H9 (cell line): ENCODE measurements at regions not wholly inside any gene's neighbourhood (a gene's known extent, or its start where the extent isn't known, plus 50 kb on each side); places are given as distances from the start of the nearest gene placed in this dataset.

Experiments
- DNase-seq: peaks from one replicate; pipeline ENCODE4 v3.0.0-alpha.2; 2017
- H2AFZ ChIP-seq: one replicate; pipeline ENCODE4 v1.6.1; 2013; ENCODE audit warnings: mild to moderate bottlenecking, low read length, control low read depth, moderate library complexity
- H2AK5ac ChIP-seq: 2 replicates; pipeline ENCODE4 v1.6.1; 2013; ENCODE audit warnings: low read length, control low read depth, mixed read lengths; ENCODE audit not compliant: insufficient read length
- H2BK120ac ChIP-seq: one replicate; pipeline ENCODE4 v1.6.1; 2013; ENCODE audit warnings: low read depth, mild to moderate bottlenecking, low read length, control low read depth, inconsistent platforms; ENCODE audit not compliant: poor library complexity, severe bottlenecking
- H2BK12ac ChIP-seq: 2 replicates; pipeline ENCODE4 v1.6.1; 2013; ENCODE audit warnings: low read length, control low read depth, mixed read lengths, low read depth; ENCODE audit not compliant: insufficient read length
- H2BK15ac ChIP-seq: 2 replicates; pipeline ENCODE4 v1.6.1; 2013; ENCODE audit warnings: low read depth, low read length, control low read depth
- H2BK20ac ChIP-seq: one replicate; pipeline ENCODE4 v1.6.1; 2013; ENCODE audit warnings: low read depth, mild to moderate bottlenecking, low read length, control low read depth, inconsistent platforms; ENCODE audit not compliant: poor library complexity, severe bottlenecking
- H2BK5ac ChIP-seq: 2 replicates; pipeline ENCODE4 v1.6.1; 2013; ENCODE audit warnings: low read length, control low read depth, mixed read lengths; ENCODE audit not compliant: insufficient read length
- H3K14ac ChIP-seq: 2 replicates; pipeline ENCODE4 v1.6.1; 2013; ENCODE audit warnings: low read length, control low read depth; ENCODE audit not compliant: insufficient read depth
- H3K18ac ChIP-seq: 2 replicates; pipeline ENCODE4 v1.6.1; 2013; ENCODE audit warnings: low read depth, mild to moderate bottlenecking, mixed read lengths, low read length, control low read depth; ENCODE audit not compliant: insufficient read length
- H3K23ac ChIP-seq: 2 replicates; pipeline ENCODE4 v1.6.1; 2013; ENCODE audit warnings: low read length, control low read depth, mixed read lengths, low read depth; ENCODE audit not compliant: insufficient read length
- H3K23me2 ChIP-seq: 2 replicates; pipeline ENCODE4 v1.6.1; 2013; ENCODE audit warnings: low read depth, mild to moderate bottlenecking, mixed read lengths, low read length, control low read depth; ENCODE audit not compliant: insufficient read length, poor library complexity, severe bottlenecking
- H3K27ac ChIP-seq: 2 replicates; pipeline ENCODE4 v1.5.1; 2013; ENCODE audit warnings: low read length, control low read depth, mixed read lengths, low read depth; ENCODE audit not compliant: insufficient read length
- H3K27me3 ChIP-seq: 2 replicates; pipeline ENCODE4 v1.6.1; 2013; ENCODE audit warnings: low read length, control low read depth, inconsistent platforms; ENCODE audit not compliant: insufficient read depth
- H3K4ac ChIP-seq: 2 replicates; pipeline ENCODE4 v1.6.1; 2013; ENCODE audit warnings: low read depth, mild to moderate bottlenecking, control low read depth, inconsistent platforms, low read length, moderate library complexity
- H3K4me1 ChIP-seq: 2 replicates; pipeline ENCODE4 v1.6.1; 2013; ENCODE audit warnings: low read length, control low read depth, inconsistent platforms; ENCODE audit not compliant: insufficient read depth
- H3K4me2 ChIP-seq: 2 replicates; pipeline ENCODE4 v1.6.1; 2013; ENCODE audit warnings: low read length, control low read depth, mixed read lengths; ENCODE audit not compliant: insufficient read length, insufficient read depth
- H3K56ac ChIP-seq: 2 replicates; pipeline ENCODE4 v1.6.1; 2013; ENCODE audit warnings: low read depth, mild to moderate bottlenecking, mixed read lengths, low read length, control low read depth; ENCODE audit not compliant: insufficient read length
- H3K79me1 ChIP-seq: 2 replicates; pipeline ENCODE4 v1.6.1; 2013; ENCODE audit warnings: low read depth, mild to moderate bottlenecking, moderate library complexity, low read length, control low read depth, inconsistent platforms; ENCODE audit not compliant: insufficient read depth, poor library complexity, severe bottlenecking
- H3K79me2 ChIP-seq: 2 replicates; pipeline ENCODE4 v1.6.1; 2013; ENCODE audit warnings: low read length, control low read depth, inconsistent platforms; ENCODE audit not compliant: insufficient read depth
- H3K9ac ChIP-seq: 2 replicates; pipeline ENCODE4 v1.6.1; 2013; ENCODE audit warnings: low read length, control low read depth, mixed read lengths; ENCODE audit not compliant: insufficient read length; ENCODE audit errors: extremely low read depth
- H3K9me3 ChIP-seq: one replicate; pipeline ENCODE4 v1.6.1; 2013; ENCODE audit warnings: low read depth, low read length, inconsistent platforms; ENCODE audit not compliant: control insufficient read depth
- H3T11ph ChIP-seq: one replicate; pipeline ENCODE4 v1.6.1; 2013; ENCODE audit warnings: mild to moderate bottlenecking, low read length, control low read depth, inconsistent platforms
- H4K20me1 ChIP-seq: one replicate; pipeline ENCODE4 v1.6.1; 2013; ENCODE audit not compliant: control insufficient read depth, insufficient read length, insufficient read depth
- H4K5ac ChIP-seq: 2 replicates; pipeline ENCODE4 v1.6.1; 2013; ENCODE audit warnings: low read depth, mild to moderate bottlenecking, mixed read lengths, low read length, control low read depth; ENCODE audit not compliant: insufficient read length
- H4K8ac ChIP-seq: replicated peaks from 2 replicates; pipeline ENCODE4 v1.6.1; 2013; ENCODE audit warnings: low read length, control low read depth, mixed read lengths, low read depth; ENCODE audit not compliant: insufficient read length
- H4K91ac ChIP-seq: 2 replicates; pipeline ENCODE4 v1.6.1; 2013; ENCODE audit warnings: low read depth, mild to moderate bottlenecking, moderate library complexity, mixed read lengths, low read length, control low read depth; ENCODE audit not compliant: insufficient read length
- H3K27ac Mint-ChIP-seq, 3 experiments: 2 replicates in 2 of 3; 3 replicates in 1 of 3; pipeline ENCODE4 v1.8.0; 2020 to 2021; ENCODE audit warnings: mixed read lengths in 3 of 3, mild to moderate bottlenecking in 1 of 3, moderate library complexity in 1 of 3
- H3K27me3 Mint-ChIP-seq: 2 replicates; pipeline ENCODE4 v1.8.0; 2021; ENCODE audit warnings: low read depth, mild to moderate bottlenecking, moderate library complexity, mixed read lengths
- H3K36me3 Mint-ChIP-seq, 3 experiments: 2 replicates in 2 of 3; 3 replicates in 1 of 3; pipeline ENCODE4 v1.8.0; 2020 to 2021; ENCODE audit warnings: low read depth in 3 of 3, mixed read lengths in 3 of 3; ENCODE audit not compliant: insufficient read depth in 1 of 3
- H3K4me1 Mint-ChIP-seq, 2 experiments: 2 replicates each; pipeline ENCODE4 v1.8.0; 2020; ENCODE audit warnings: mixed read lengths in 2 of 2
- H3K4me3 Mint-ChIP-seq, 2 experiments: 2 replicates in 1 of 2; 3 replicates in 1 of 2; pipeline ENCODE4 v1.8.0; 2020 to 2021; ENCODE audit warnings: mild to moderate bottlenecking in 2 of 2, mixed read lengths in 2 of 2, moderate library complexity in 1 of 2
- H3K9me3 Mint-ChIP-seq, 2 experiments: 2 replicates in 1 of 2; 3 replicates in 1 of 2; pipeline ENCODE4 v1.8.0; 2020; ENCODE audit warnings: mild to moderate bottlenecking in 2 of 2, mixed read lengths in 2 of 2, moderate library complexity in 1 of 2
- WGBS: extraction: QIAGEN DNeasy Blood & Tissue Kit; methylation state at CpG from one replicate; pipeline ENCODE4 v1.1.7; 2013; ENCODE audit warnings: missing lambda C conversion rate, low lambda C conversion rate, mixed read lengths; ENCODE audit not compliant: insufficient read length; ENCODE audit errors: extremely low coverage; 5-methylcytosine and 5-hydroxymethylcytosine counted together
- TF ChIP-seq, protein P1 (sequence below): fragments of 200-600 bp; sonication (generic); conservative IDR thresholded peaks from 3 replicates; pipeline ENCODE4 v1.8.0; 2021; ENCODE audit warnings: antibody characterized with exemption, mild to moderate bottlenecking

- Histone ChIP-seq H3K79me2 (no peaks in the 10 kb centered on the region), H3K4me2 (no peak overlapping the region), H3K79me1 (no peaks in the 10 kb centered on the region), H3K4me1 (no peaks in the 10 kb centered on the region), H2BK5ac (no peak overlapping the region), H2BK12ac (no peak overlapping the region), H4K91ac (no peak overlapping the region), H3K27me3 (no peaks in the 10 kb centered on the region), H2AFZ (no peak overlapping the region), H3K9me3 (no peaks in the 10 kb centered on the region), H3K4ac (no peak overlapping the region), H3K23me2 (no peaks in the 10 kb centered on the region), H4K5ac (no peak overlapping the region), H3K56ac (no peak overlapping the region), H3T11ph (no peak overlapping the region), H3K14ac (no peak overlapping the region), H3K27ac (no peak overlapping the region), H4K8ac (no peak overlapping the region), H3K9ac (no peak overlapping the region), H2BK20ac (no peak overlapping the region), H3K18ac (no peak overlapping the region), H2AK5ac (no peak overlapping the region), H3K23ac (no peak overlapping the region), H2BK15ac (no peak overlapping the region), H4K20me1 (no peaks in the 10 kb centered on the region), H2BK120ac (no peak overlapping the region)
- WGBS: no CpG with 5 or more reads among the region's 2 CpGs
- DNase-seq: no peak
- no peaks in the 10 kb centered on the region for H3K9me3 Mint-ChIP-seq
- no peak overlapping the region for H3K4me3 Mint-ChIP-seq
- H3K4me1 Mint-ChIP-seq: no peaks in the 10 kb centered on the region
- TF ChIP-seq, protein P1, sequence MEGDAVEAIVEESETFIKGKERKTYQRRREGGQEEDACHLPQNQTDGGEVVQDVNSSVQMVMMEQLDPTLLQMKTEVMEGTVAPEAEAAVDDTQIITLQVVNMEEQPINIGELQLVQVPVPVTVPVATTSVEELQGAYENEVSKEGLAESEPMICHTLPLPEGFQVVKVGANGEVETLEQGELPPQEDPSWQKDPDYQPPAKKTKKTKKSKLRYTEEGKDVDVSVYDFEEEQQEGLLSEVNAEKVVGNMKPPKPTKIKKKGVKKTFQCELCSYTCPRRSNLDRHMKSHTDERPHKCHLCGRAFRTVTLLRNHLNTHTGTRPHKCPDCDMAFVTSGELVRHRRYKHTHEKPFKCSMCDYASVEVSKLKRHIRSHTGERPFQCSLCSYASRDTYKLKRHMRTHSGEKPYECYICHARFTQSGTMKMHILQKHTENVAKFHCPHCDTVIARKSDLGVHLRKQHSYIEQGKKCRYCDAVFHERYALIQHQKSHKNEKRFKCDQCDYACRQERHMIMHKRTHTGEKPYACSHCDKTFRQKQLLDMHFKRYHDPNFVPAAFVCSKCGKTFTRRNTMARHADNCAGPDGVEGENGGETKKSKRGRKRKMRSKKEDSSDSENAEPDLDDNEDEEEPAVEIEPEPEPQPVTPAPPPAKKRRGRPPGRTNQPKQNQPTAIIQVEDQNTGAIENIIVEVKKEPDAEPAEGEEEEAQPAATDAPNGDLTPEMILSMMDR: no peak
- H3K36me3 Mint-ChIP-seq: no peaks in the 10 kb centered on the region
- no peak overlapping the region for H3K27ac Mint-ChIP-seq
- no peaks in the 10 kb centered on the region for H3K27me3 Mint-ChIP-seq
Measured at GRCh38 chr1:208686592-208686991, 442.4 kb upstream of the PLXNA2 start.
